Fibroblast of mammary gland (primary cell): ENCODE measurements at regions not wholly inside any gene's neighbourhood (a gene's known extent, or its start where the extent isn't known, plus 50 kb on each side); places are given as distances from the start of the nearest gene placed in this dataset.
"Not testable (repeated sequence)": the region's sequence is repeated elsewhere in the genome, so short reads cannot be mapped to it uniquely, and the experiment has no call there.

Source experiments
- DNase-seq: peaks from one replicate; pipeline ENCODE4 v3.0.0-alpha.2; 2010; ENCODE audit warnings: low read depth
- H3K4me3 ChIP-seq: 2 replicates; pipeline ENCODE4 v1.5.1; 2011; ENCODE audit warnings: low read depth, mild to moderate bottlenecking, low read length, moderate library complexity; ENCODE audit not compliant: control insufficient read depth
- CTCF ChIP-seq: conservative IDR thresholded peaks from 2 replicates; pipeline ENCODE4 v1.5.1; 2011; ENCODE audit warnings: low read depth, low read length, inconsistent platforms; ENCODE audit not compliant: control insufficient read depth, insufficient read depth

- H3K4me3 ChIP-seq = no peak overlapping the region
- no peak for TF ChIP-seq CTCF
- peak; percentile 6 for DNase-seq
These were observed 60.2 kb downstream of the LSMEM1 start for GRCh38 chr7:112540839-112541577.

- DNase-seq = peak; percentile 12
- no peak overlapping the region for H3K4me3 ChIP-seq
- no peak for TF ChIP-seq CTCF
These were observed 66.1 kb downstream of the LSMEM1 start for GRCh38 chr7:112546723-112547513.

- no peak for TF ChIP-seq CTCF
- H3K4me3 ChIP-seq = no peak overlapping the region
- no peak for DNase-seq
These were observed 67.1 kb downstream of the LSMEM1 start for GRCh38 chr7:112547916-112548315.

- DNase-seq = peak; percentile 74
- H3K4me3 ChIP-seq = no peak overlapping the region
- TF ChIP-seq CTCF = peak; percentile 100
These were observed 69.8 kb downstream of the LSMEM1 start for GRCh38 chr7:112550468-112551060.

GRCh38 chr7:112551521-112551920 is 70.7 kb downstream of the LSMEM1 start:
- DNase-seq, H3K4me3 ChIP-seq: not testable (repeated sequence)

- TF ChIP-seq CTCF = peak; percentile 21
- no peak overlapping the region for H3K4me3 ChIP-seq
- no peak for DNase-seq
These were observed 73.8 kb downstream of the LSMEM1 start for GRCh38 chr7:112554591-112554990.

- no peak for TF ChIP-seq CTCF
- peak; percentile 44 for DNase-seq
- H3K4me3 ChIP-seq = no peak overlapping the region
These were observed 75.8 kb downstream of the LSMEM1 start for GRCh38 chr7:112556633-112557032.
